Lung (tissue), 11 donors: ENCODE measurements at regions not wholly inside any gene's neighbourhood (a gene's known extent, or its start where the extent isn't known, plus 50 kb on each side); places are given as distances from the start of the nearest gene placed in this dataset.
"Not testable (repeated sequence)": the region's sequence is repeated elsewhere in the genome, so short reads cannot be mapped to it uniquely, and the experiment has no call there.

Experiments
- ATAC-seq: fragments of 200-7000 bp; cut with Tn5 transposase; one replicate; pipeline ENCODE4 v1.9.1; 2020; ENCODE audit warnings: moderate number of reproducible peaks; ENCODE audit not compliant: insufficient read depth, low FRiP score
- DNase-seq, 3 donors: peaks; one replicate each; pipeline ENCODE4 v3.0.0-alpha.2; 2013 to 2017
- H3K27ac ChIP-seq, 2 donors: one replicate each; pipeline ENCODE4 v1.5.1; 2013; ENCODE audit warnings: mild to moderate bottlenecking in 2 of 2, moderate library complexity in 2 of 2, control low read depth in 1 of 2, inconsistent platforms in 1 of 2, low read depth in 1 of 2, low read length in 1 of 2
- H3K27me3 ChIP-seq, 3 donors: one replicate each; pipeline ENCODE4 v1.5.1; 2013; ENCODE audit warnings: low read length in 2 of 3; ENCODE audit not compliant: control insufficient read depth in 3 of 3, insufficient read depth in 3 of 3
- H3K36me3 ChIP-seq, 4 donors: one replicate each; pipeline ENCODE4 v1.5.1; 2013; ENCODE audit warnings: low read length in 4 of 4, mild to moderate bottlenecking in 1 of 4, moderate library complexity in 1 of 4; ENCODE audit not compliant: control insufficient read depth in 4 of 4, insufficient read depth in 4 of 4
- H3K4me1 ChIP-seq, 5 donors: one replicate each; pipeline ENCODE4 v1.5.1; 2013; ENCODE audit warnings: low read length in 5 of 5, mild to moderate bottlenecking in 2 of 5, moderate library complexity in 1 of 5; ENCODE audit not compliant: control insufficient read depth in 5 of 5, insufficient read depth in 5 of 5
- H3K4me3 ChIP-seq: one replicate; pipeline ENCODE4 v1.5.1; 2013; ENCODE audit warnings: mild to moderate bottlenecking, control low read depth, moderate library complexity
- H3K9ac ChIP-seq, 2 donors: one replicate each; pipeline ENCODE4 v1.5.1; 2013; ENCODE audit warnings: low read length in 2 of 2, control low read depth in 1 of 2; ENCODE audit not compliant: insufficient read depth in 1 of 2
- H3K9me3 ChIP-seq, 4 donors: one replicate each; pipeline ENCODE4 v1.5.1; 2013; ENCODE audit warnings: low read length in 3 of 4, mild to moderate bottlenecking in 1 of 4, moderate library complexity in 1 of 4; ENCODE audit not compliant: control insufficient read depth in 4 of 4, insufficient read depth in 3 of 4
- WGBS, 2 donors: extraction: QIAGEN DNeasy Blood & Tissue Kit; methylation state at CpG; one replicate each; pipeline ENCODE4 v1.1.7; 2013; 5-methylcytosine and 5-hydroxymethylcytosine counted together
- TF ChIP-seq, protein P1 (sequence below): IDR thresholded peaks from 2 replicates; pipeline ENCODE4 v1.5.1; 2012; ENCODE audit warnings: mild to moderate bottlenecking; ENCODE audit errors: control extremely low read depth, extremely low read depth
- donor health status: control.
- donor health status: control.
- donor health status: Bipolar disorder and iron deficiency.
- donor health status: healthy.
- donor health status: DM: yes; HTN: yes; CAD: no.

DNA sequence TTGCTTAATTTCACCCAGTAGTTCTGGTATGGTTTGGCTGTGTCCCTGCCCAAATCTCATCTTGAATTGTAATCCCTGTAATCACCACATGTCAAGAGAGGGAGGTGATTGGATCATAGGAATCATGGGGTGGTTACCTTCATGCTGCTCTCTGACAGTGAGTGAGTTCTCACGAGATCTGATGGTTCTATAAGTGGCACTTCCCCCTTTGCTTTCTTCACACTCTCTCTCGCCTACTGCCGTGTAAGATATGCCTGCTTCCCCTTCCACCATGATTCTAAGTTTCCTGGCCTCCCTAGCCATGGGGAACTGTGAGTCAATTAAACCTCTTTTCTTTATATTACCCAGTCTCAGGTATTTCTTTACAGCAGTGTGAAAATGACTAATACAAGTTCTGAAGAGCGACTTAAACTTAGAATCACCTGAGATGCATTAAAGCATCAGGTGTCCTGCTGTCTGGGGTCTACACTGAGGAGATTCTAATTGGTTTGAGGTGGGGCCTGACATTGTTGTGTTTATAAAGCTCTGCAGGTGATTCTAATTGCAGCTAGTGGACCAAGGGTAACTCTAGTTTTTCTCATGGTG, 82.1 kb upstream of the DTNBP1 start:
- H3K4me1 ChIP-seq, result no peaks in the 10 kb centered on the region
- H3K27me3 ChIP-seq, result no peaks in the 10 kb centered on the region
- no peak for DNase-seq
- TF ChIP-seq, protein P1, sequence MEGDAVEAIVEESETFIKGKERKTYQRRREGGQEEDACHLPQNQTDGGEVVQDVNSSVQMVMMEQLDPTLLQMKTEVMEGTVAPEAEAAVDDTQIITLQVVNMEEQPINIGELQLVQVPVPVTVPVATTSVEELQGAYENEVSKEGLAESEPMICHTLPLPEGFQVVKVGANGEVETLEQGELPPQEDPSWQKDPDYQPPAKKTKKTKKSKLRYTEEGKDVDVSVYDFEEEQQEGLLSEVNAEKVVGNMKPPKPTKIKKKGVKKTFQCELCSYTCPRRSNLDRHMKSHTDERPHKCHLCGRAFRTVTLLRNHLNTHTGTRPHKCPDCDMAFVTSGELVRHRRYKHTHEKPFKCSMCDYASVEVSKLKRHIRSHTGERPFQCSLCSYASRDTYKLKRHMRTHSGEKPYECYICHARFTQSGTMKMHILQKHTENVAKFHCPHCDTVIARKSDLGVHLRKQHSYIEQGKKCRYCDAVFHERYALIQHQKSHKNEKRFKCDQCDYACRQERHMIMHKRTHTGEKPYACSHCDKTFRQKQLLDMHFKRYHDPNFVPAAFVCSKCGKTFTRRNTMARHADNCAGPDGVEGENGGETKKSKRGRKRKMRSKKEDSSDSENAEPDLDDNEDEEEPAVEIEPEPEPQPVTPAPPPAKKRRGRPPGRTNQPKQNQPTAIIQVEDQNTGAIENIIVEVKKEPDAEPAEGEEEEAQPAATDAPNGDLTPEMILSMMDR, result no peak
- H3K9ac ChIP-seq, result no peak overlapping the region
- H3K9me3 ChIP-seq, result no peaks in the 10 kb centered on the region
- H3K27ac ChIP-seq, result no peak overlapping the region
- ATAC-seq, result no peak
- 51 to 75% methylated on average over 4 of the region's 4 CpGs for WGBS, 2 donors
- no peak overlapping the region for H3K4me3 ChIP-seq
- no peaks in the 10 kb centered on the region for H3K36me3 ChIP-seq

DNA sequence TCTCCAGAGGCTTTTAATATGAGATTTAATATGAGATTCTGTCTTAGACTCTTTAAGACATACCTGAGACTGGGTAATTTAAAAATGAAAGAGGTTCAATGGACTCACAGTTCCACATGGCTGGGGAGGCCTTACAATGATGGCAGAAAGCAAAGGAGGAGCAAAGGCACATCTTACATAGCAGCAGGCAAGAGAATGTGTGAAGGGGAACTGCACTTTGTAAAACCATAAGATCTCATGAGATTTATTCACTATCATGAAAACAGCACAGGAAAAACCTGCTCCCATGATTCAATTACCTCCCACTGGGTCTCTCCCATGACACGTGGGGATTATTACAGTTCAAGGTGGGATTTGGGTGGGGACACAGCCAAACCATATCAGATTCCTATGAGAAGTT, 79.2 kb upstream of the DTNBP1 start:
- not testable (repeated sequence) for H3K9me3 ChIP-seq, H3K27me3 ChIP-seq, H3K4me1 ChIP-seq, H3K9ac ChIP-seq, DNase-seq, ATAC-seq, H3K4me3 ChIP-seq, H3K27ac ChIP-seq, H3K36me3 ChIP-seq
- WGBS, 2 donors, result 53 to 73% methylated on average over 1 of the region's 1 CpG

DNA sequence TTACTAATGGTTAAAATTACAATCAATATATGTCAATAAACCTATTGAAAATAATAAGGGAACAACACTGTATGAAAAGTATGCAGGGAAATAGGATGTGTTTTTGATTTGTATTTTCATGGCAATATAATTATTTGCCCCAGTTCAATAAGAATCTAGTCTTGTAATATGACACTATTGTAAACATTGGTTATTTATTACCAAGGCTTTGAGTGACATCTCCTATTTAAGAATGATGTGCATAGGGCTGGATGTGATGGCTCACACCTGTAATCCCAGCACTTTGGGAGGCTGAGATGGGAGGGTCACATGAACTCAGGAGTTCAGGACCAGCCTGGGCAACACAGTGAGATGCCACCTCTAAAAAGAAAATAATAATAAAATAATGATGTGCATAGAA, 78.6 kb upstream of the DTNBP1 start:
- ATAC-seq (no peak), DNase-seq (no peak)
- Histone ChIP-seq H3K4me1 (no peaks in the 10 kb centered on the region), H3K9ac (no peak overlapping the region), H3K27me3 (no peaks in the 10 kb centered on the region), H3K9me3 (no peaks in the 10 kb centered on the region), H3K36me3 (no peaks in the 10 kb centered on the region), H3K27ac (no peak overlapping the region), H3K4me3 (no peak overlapping the region)
- TF ChIP-seq, protein P1, result no peak

DNA sequence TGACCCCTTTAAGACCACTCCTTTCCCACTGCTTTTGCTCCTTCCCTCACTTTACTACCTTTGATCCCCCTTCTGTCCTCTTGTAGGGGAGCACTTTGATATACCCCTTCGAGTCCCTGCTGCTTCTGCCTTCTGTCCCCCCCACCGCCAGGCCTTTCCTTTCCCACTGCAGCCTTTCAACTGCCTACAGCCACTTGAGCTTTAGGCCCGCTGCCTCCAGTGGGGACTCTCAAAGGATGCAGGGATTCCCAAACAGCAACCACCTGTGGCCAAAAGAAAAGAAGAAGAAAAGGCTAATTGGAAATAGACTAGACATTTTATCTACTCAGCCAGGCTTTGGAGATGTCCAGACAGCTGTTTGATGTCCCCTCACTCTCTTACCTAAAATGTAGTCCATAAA, 77.0 kb upstream of the DTNBP1 start:
- no peak overlapping the region for H3K4me3 ChIP-seq
- no peaks in the 10 kb centered on the region for H3K27me3 ChIP-seq

More for the DNA sequence above, 77.0 kb upstream of the DTNBP1 start:
- DNase-seq (no peak), ATAC-seq (no peak)
- Histone ChIP-seq H3K27ac (no peak overlapping the region), H3K4me1 (no peaks in the 10 kb centered on the region), H3K9ac (no peak overlapping the region), H3K9me3 (no peaks in the 10 kb centered on the region), H3K36me3 (no peaks in the 10 kb centered on the region)
- TF ChIP-seq, protein P1, result no peak
- WGBS, 2 donors, result 84 to 96% methylated on average over 3 of the region's 3 CpGs
